SU-DHL-6 (cell line): ENCODE measurements at regions not wholly inside any gene's neighbourhood (a gene's known extent, or its start where the extent isn't known, plus 50 kb on each side); places are given as distances from the start of the nearest gene placed in this dataset.
A peak's percentile ranks its signal among the peaks of the same experiment; 100 is the strongest.

Source experiments
- H2AFZ ChIP-seq: fragments of 200-600 bp; sonication (generic); 2 replicates; pipeline ENCODE4 v1.6.1; 2014; ENCODE audit warnings: low read depth, mild to moderate bottlenecking, moderate library complexity, mixed read lengths, antibody characterized with exemption, low read length; ENCODE audit not compliant: severe bottlenecking
- H3F3A ChIP-seq: fragments of 200-600 bp; shearing (Covaris generic); 2 replicates; pipeline ENCODE4 v1.6.0; 2016; ENCODE audit warnings: antibody characterized with exemption, mild to moderate bottlenecking; ENCODE audit not compliant: insufficient read depth
- H3K27ac ChIP-seq: fragments of 200-600 bp; sonication (generic); 2 replicates; pipeline ENCODE4 v1.5.1; 2016; ENCODE audit warnings: low read depth, mild to moderate bottlenecking, low read length, moderate library complexity, mixed read lengths
- H3K27me3 ChIP-seq: fragments of 200-600 bp; sonication (generic), shearing (Covaris generic); 2 replicates; pipeline ENCODE4 v1.6.0; 2014; ENCODE audit warnings: mild to moderate bottlenecking, low read length
- H3K36me3 ChIP-seq: fragments of 200-600 bp; sonication (generic); 2 replicates; pipeline ENCODE4 v1.6.1; 2014; ENCODE audit warnings: mild to moderate bottlenecking, low read length, mixed read lengths
- H3K4me2 ChIP-seq: fragments of 300-600, 200-600 bp; shearing (Covaris generic), sonication (generic); 2 replicates; pipeline ENCODE4 v1.6.0; 2014; ENCODE audit warnings: low read length, low read depth, mild to moderate bottlenecking; ENCODE audit not compliant: poor library complexity, severe bottlenecking
- H3K4me3 ChIP-seq: fragments of 200-600 bp; sonication (generic); 2 replicates; pipeline ENCODE4 v1.5.1; 2014; ENCODE audit warnings: antibody characterized with exemption, low read length, mild to moderate bottlenecking, mixed read lengths; ENCODE audit not compliant: insufficient read depth, poor library complexity, severe bottlenecking
- H3K79me2 ChIP-seq: fragments of 200-600 bp; sonication (generic); 2 replicates; pipeline ENCODE4 v1.6.1; 2014; ENCODE audit warnings: mild to moderate bottlenecking, low read length, moderate library complexity; ENCODE audit not compliant: insufficient read depth
- H3K9ac ChIP-seq: fragments of 200-600 bp; sonication (generic); 2 replicates; pipeline ENCODE4 v1.7.0; 2014; ENCODE audit warnings: mild to moderate bottlenecking, low read length
- H3K9me2 ChIP-seq: fragments of 200-600 bp; sonication (generic); replicated peaks from 2 replicates; pipeline ENCODE4 v1.6.1; 2014; ENCODE audit warnings: low read length; ENCODE audit not compliant: insufficient read depth
- H3K9me3 ChIP-seq: fragments of 200-600 bp; sonication (generic); 2 replicates; pipeline ENCODE4 v1.6.1; 2014; ENCODE audit warnings: low read length, mixed read lengths; ENCODE audit not compliant: insufficient read depth
- H4K20me1 ChIP-seq: fragments of 200-600 bp; sonication (generic); 2 replicates; pipeline ENCODE4 v1.6.1; 2014; ENCODE audit warnings: low read depth, mild to moderate bottlenecking, antibody characterized with exemption, low read length, moderate library complexity, mixed read lengths
- CTCF ChIP-seq: fragments of 200-600 bp; sonication (generic); IDR thresholded peaks from one replicate; pipeline ENCODE4 v1.5.1; 2017; ENCODE audit warnings: antibody characterized with exemption, mild to moderate bottlenecking, low read length, moderate library complexity; ENCODE audit not compliant: insufficient read depth, poor library complexity, severe bottlenecking
- EZH2phosphoT487 ChIP-seq: fragments of 200-600 bp; sonication (generic), shearing (Covaris generic); conservative IDR thresholded peaks from 2 replicates; pipeline ENCODE4 v1.6.1; 2018; ENCODE audit warnings: mild to moderate bottlenecking, antibody characterized with exemption, low read length, moderate library complexity, mixed read lengths

DNA sequence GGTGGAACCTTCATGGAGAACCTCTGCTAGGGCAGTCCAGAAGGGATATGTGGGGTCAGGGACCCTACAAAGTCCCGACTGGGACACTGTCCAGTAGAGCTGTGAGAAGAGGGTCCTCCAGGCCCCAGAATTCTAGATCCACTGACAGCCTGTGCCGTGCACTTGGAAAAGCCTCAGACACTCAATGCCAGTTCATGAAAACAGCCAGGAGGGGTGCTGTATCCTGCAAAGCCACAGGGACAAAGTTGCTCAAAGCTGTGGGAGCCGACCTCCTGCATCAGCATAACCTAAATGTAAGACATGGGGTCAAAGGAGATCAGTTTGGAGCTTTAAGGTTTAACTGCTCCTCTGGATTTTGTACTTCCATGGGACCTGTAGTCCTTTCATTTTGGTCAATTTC lies 448.8 kb upstream of the CADM2 start:
- H3K27me3 ChIP-seq, result no peaks in the 10 kb centered on the region
- H3F3A ChIP-seq, result no peaks in the 10 kb centered on the region
- H3K79me2 ChIP-seq, result no peaks in the 10 kb centered on the region
- no peaks in the 10 kb centered on the region for H3K36me3 ChIP-seq
- H2AFZ ChIP-seq, result no peak overlapping the region
- H3K27ac ChIP-seq, result no peak overlapping the region
- H3K9me2 ChIP-seq, result no peaks in the 10 kb centered on the region
- no peak overlapping the region for H3K4me3 ChIP-seq
- TF ChIP-seq CTCF (no peak), EZH2phosphoT487 (no peak)
- no peak overlapping the region for H3K4me2 ChIP-seq
- no peaks in the 10 kb centered on the region for H3K9me3 ChIP-seq
- no peak overlapping the region for H3K9ac ChIP-seq
- no peaks in the 10 kb centered on the region for H4K20me1 ChIP-seq

DNA sequence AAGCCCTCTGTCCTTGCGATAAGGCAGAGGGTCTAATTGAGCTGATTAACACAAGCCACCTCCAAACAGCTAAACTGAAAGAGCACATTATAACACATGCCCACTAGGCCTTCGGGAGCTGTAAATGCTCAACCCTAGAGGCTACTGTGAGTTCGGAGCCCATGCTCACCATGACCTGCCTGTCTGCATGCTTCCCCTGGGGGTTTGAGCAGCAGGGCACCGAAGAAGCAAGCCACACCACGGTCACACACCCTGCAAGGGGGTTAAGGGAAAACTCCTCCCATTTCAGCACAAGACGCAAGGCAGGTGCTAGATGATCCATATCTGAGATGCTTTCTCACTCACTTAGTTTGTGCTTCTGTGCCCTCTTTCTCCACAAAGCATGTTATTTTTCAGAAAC lies 435.9 kb upstream of the CADM2 start:
- Histone ChIP-seq H3K4me3 (no peak overlapping the region), H3K4me2 (no peak overlapping the region), H4K20me1 (no peaks in the 10 kb centered on the region), H3K9me2 (no peaks in the 10 kb centered on the region), H2AFZ (no peak overlapping the region), H3K36me3 (no peaks in the 10 kb centered on the region), H3K27me3 (no peaks in the 10 kb centered on the region), H3K9me3 (no peaks in the 10 kb centered on the region; the same call in 1 of the 2 replicates), H3K79me2 (no peaks in the 10 kb centered on the region), H3K27ac (no peak overlapping the region), H3F3A (no peaks in the 10 kb centered on the region), H3K9ac (no peak overlapping the region)
- TF ChIP-seq CTCF (no peak), EZH2phosphoT487 (no peak)

- no peaks in the 10 kb centered on the region for H3F3A ChIP-seq
- no peak for TF ChIP-seq CTCF
- no peak for TF ChIP-seq EZH2phosphoT487
- H3K27me3 ChIP-seq, result no peaks in the 10 kb centered on the region
- H2AFZ ChIP-seq, result peak overlapping the region; percentile 39
- H3K4me2 ChIP-seq, result no peak overlapping the region
- H3K9me3 ChIP-seq, result peaks cover 1% of the 10 kb centered on the region; the same call in 1 of the 2 replicates
- no peak overlapping the region for H3K4me3 ChIP-seq
- H3K36me3 ChIP-seq, result no peaks in the 10 kb centered on the region
- no peak overlapping the region for H3K27ac ChIP-seq
- no peaks in the 10 kb centered on the region for H4K20me1 ChIP-seq
- H3K9ac ChIP-seq, result no peak overlapping the region
- no peaks in the 10 kb centered on the region for H3K79me2 ChIP-seq
- no peaks in the 10 kb centered on the region for H3K9me2 ChIP-seq
Measured at GRCh38 chr3:84536916-84537315, 421.9 kb upstream of the CADM2 start.

GRCh38 chr3:84538597-84538996 lies 420.2 kb upstream of the CADM2 start:
- Histone ChIP-seq H3K4me3 (no peak overlapping the region), H3K27me3 (no peaks in the 10 kb centered on the region), H3K9me2 (no peaks in the 10 kb centered on the region), H3K36me3 (no peaks in the 10 kb centered on the region), H3F3A (no peaks in the 10 kb centered on the region), H3K4me2 (no peak overlapping the region), H3K27ac (no peak overlapping the region), H3K9me3 (no peaks in the 10 kb centered on the region), H4K20me1 (no peaks in the 10 kb centered on the region), H3K9ac (no peak overlapping the region), H2AFZ (no peak overlapping the region), H3K79me2 (no peaks in the 10 kb centered on the region)
- TF ChIP-seq CTCF (no peak), EZH2phosphoT487 (no peak)
